ENCODE measurements at regions not wholly inside any gene's neighbourhood (a gene's known extent, or its start where the extent isn't known, plus 50 kb on each side); places are given as distances from the start of the nearest gene placed in this dataset.

GRCh38 chr19:5403968-5404640, 51.1 kb upstream of the ZNRF4 start:
- TF ChIP-seq, protein P1, sequence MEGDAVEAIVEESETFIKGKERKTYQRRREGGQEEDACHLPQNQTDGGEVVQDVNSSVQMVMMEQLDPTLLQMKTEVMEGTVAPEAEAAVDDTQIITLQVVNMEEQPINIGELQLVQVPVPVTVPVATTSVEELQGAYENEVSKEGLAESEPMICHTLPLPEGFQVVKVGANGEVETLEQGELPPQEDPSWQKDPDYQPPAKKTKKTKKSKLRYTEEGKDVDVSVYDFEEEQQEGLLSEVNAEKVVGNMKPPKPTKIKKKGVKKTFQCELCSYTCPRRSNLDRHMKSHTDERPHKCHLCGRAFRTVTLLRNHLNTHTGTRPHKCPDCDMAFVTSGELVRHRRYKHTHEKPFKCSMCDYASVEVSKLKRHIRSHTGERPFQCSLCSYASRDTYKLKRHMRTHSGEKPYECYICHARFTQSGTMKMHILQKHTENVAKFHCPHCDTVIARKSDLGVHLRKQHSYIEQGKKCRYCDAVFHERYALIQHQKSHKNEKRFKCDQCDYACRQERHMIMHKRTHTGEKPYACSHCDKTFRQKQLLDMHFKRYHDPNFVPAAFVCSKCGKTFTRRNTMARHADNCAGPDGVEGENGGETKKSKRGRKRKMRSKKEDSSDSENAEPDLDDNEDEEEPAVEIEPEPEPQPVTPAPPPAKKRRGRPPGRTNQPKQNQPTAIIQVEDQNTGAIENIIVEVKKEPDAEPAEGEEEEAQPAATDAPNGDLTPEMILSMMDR (IDR thresholded peaks at IDR 0.05; ENCODE audit: low read depth, low read length) = no peak
- TF ChIP-seq POLR2A (IDR thresholded peaks at IDR 0.05; ENCODE audit: extremely low read depth, insufficient read length) (no peak), MAX (IDR thresholded peaks at IDR 0.05; ENCODE audit: low read depth, low read length) (no peak), MYC (IDR thresholded peaks at IDR 0.05; ENCODE audit: low read depth, low read length) (no peak)

Measured in NB4 (cell line).